Astrocyte of the hippocampus (primary cell): ENCODE measurements at regions not wholly inside any gene's neighbourhood (a gene's known extent, or its start where the extent isn't known, plus 50 kb on each side); places are given as distances from the start of the nearest gene placed in this dataset.
"Not testable (repeated sequence)": the region's sequence is repeated elsewhere in the genome, so short reads cannot be mapped to it uniquely, and the experiment has no call there.

ENCODE experiments used
- DNase-seq: peaks from one replicate; pipeline ENCODE4 v3.0.0; 2011; ENCODE audit warnings: low read depth, low spot score

GRCh38 chrX:82292803-82293202 is 1090.9 kb downstream of the SH3BGRL start:
- no peak for DNase-seq

DNA sequence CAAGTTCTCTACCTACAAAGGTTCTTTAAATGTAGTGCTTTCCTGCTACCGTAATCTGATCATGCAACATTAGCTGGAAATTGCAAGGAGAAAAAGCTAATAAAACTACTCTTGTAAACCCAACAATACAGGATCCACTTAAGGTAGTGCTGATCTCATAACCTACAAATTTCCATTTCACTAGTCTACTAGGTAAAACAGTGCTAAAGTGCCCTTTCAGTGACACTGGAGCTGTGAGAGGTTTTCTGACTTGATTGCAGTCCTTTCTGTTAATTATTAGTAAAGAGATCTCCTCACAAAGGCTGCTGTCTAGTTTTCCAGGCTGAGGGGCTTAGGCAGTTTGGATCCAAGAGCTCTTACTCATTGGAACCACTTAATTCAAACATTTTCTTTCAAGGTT is 1118.7 kb downstream of the SH3BGRL start:
- no peak for DNase-seq

DNA sequence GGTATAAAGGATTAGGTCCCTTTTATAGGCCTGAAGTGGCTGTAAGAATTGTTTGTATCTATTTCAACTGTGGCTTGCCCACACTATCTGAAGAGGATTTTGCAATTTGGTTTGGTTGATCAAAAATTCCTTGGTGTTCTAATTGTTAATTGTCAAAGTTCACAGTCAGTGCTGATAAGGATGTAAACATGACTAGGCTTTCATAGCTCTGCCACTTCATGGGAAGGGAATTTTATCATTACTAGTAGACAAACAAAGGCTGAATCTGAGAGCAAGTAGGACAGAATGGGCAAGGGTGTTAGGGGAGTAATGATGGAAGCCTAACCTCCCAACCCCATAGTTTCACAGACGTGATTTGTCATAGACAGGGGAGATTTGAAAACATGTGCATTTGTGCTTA is 1131.7 kb downstream of the SH3BGRL start:
- DNase-seq, result no peak

- DNase-seq, result no peak
Observed at GRCh38 chrX:82335772-82336171, 1133.9 kb downstream of the SH3BGRL start.

- DNase-seq, result no peak
Observed at GRCh38 chrX:82342531-82342930, 1140.6 kb downstream of the SH3BGRL start.

DNA sequence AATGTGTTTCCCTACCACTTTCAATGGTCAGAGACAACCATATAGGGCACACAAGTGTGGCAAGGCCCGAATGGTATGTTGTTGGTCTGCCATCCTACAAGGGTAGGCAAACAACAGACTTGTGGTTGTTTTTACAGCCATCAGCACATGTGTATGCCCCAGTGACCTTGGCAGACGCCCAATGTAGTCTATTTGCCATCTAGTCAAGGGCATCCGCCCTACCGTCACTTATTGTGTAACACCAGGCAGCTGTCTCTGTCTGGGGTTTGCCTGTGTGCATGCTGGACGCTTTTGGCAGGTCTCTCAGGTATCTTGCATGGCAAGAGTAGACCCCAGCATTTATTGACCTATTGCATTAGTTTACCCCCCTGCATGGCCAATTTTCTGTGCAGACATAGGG is 1145.5 kb upstream of the POU3F4 start:
- no peak for DNase-seq

DNA sequence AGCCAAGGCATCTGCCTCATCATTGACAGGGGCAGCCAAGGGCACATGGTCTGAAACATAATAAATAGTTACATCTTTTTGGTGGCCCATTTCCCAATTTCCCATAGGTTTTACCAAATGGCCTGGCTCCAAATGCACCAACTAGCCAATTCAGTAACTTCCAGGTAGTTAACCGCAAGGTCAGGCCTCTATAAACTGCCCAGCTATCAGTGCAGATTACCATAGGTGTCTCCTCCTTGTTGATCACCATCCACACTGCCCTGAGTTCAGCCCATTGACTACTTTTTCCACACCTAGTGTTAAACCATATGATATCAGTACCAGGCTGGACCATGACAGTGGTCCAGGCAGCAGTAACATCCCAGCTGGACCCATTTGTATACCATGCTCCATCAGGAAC is 1145.1 kb upstream of the POU3F4 start:
- DNase-seq, result no peak

- DNase-seq, result no peak
Observed at GRCh38 chrX:82370978-82371646, 1137.0 kb upstream of the POU3F4 start.

DNA sequence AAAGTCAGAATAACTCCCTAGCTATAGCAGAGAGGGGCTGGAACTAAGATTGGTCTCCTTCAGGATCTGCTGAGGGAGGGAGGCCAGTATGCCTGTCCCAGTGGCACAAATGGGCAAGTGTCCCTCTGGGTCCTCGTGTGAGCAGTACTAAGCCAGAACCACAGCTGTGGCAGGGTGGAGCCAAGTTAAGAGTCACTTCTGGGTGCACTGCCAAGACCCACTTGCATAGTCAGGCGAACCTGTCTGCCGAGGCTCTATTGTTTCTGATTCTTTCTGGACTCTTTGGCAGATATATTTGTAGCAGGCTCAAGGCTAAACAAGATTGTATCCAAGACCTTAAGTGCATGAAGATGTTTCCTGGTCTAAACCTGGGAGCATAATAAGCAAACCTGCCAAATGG is 1123.7 kb upstream of the POU3F4 start:
- no peak for DNase-seq

DNA sequence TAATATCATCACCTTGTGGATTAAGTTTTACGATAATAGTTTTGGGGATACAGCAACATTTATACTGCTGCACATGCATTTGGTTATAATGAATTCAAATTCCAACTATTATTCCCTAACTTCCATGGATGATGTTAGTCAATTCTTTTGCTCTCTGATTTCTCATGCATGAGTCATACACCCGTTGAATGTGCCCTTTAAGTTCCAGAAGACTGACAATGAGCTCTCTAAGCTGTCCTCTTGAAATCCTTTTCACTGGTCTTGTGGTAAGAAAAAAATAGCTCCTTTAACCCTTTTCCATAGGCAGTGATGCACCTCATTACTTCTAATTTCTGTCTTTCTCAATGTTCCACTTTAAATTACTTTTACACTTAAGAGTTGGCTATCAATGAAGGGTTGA is 1095.2 kb upstream of the POU3F4 start:
- DNase-seq, result peak; percentile 20

- no peak for DNase-seq
Observed at GRCh38 chrX:82442281-82442680, 1065.8 kb upstream of the POU3F4 start.

- no peak for DNase-seq
Observed at GRCh38 chrX:82451725-82452124, 1056.4 kb upstream of the POU3F4 start.

DNA sequence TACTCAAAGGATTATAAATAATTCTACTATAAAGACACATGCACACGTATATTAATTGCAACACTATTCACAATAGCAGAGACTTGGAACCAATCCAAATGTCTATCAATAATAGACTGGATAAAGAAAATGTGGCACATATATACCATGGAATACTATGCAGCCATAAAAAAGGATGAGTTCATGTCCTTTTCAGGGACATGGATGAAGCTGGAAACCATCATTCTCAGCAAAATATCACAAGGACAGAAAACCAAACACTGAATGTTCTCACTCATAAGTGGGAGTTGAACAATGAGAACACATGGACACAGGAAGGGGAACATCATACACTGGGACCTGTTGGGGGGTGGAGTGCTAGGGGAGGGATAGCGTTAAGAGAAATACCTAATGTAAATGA is 1052.2 kb upstream of the POU3F4 start:
- DNase-seq, result not testable (repeated sequence)

DNA sequence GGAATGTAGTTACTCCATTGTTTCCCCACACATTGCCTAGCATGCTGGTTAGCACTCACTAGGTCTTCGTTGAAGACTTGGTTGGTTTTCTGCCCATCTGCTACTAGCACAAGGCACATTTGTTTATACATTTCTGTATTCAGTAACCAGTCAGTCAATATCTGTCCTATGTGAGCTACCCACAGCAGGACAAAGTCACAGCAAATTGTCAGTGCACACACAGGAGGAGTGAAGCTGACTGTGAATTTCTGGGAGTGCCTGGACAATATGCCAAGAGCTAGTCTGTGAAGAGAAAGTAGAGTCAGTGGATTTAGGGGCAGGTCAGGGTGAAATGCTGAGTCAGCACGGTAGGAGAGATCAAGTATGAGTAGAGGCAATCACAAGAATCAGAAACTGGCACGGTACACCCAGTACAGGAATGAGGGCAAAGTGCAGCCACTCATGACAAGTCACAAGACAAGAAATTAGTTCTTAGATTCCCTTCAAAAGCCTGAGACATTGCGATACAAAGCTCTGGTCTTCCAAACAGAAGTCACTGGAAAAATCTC is 1049.8 kb upstream of the POU3F4 start:
- no peak for DNase-seq

- no peak for DNase-seq
Observed at GRCh38 chrX:82466994-82467393, 1041.1 kb upstream of the POU3F4 start.
